Thoracic aorta (tissue), 2 donors: ENCODE measurements at regions not wholly inside any gene's neighbourhood (a gene's known extent, or its start where the extent isn't known, plus 50 kb on each side); places are given as distances from the start of the nearest gene placed in this dataset.

Experiments
- ATAC-seq: fragments of 150-250 bp; one replicate; pipeline ENCODE4 v1.8.0; 2017; ENCODE audit warnings: low read depth; ENCODE audit not compliant: insufficient number of reproducible peaks, low FRiP score
- DNase-seq: peaks from one replicate; pipeline ENCODE4 v3.0.0-alpha.2; 2020; ENCODE audit warnings: low spot score
- H3K27ac ChIP-seq, 2 donors: fragments of 200-600 bp; sonication (generic); 1 replicate in 1 of 2; 2 replicates in 1 of 2; pipeline ENCODE4 v1.5.1; 2016; ENCODE audit warnings: mild to moderate bottlenecking in 2 of 2, moderate library complexity in 2 of 2
- H3K27me3 ChIP-seq: fragments of 200-600 bp; sonication (generic); replicated peaks from 2 replicates; pipeline ENCODE4 v1.6.0; 2016; ENCODE audit warnings: mild to moderate bottlenecking; ENCODE audit not compliant: insufficient read depth
- H3K36me3 ChIP-seq: fragments of 200-600 bp; sonication (generic); one replicate; pipeline ENCODE4 v1.5.1; 2016
- H3K4me1 ChIP-seq, 2 donors: fragments of 200-600 bp; sonication (generic); 1 replicate in 1 of 2; 2 replicates in 1 of 2; pipeline versions ENCODE4 v1.5.1 to v1.6.0; 2016; ENCODE audit warnings: low read depth in 2 of 2, mild to moderate bottlenecking in 1 of 2; ENCODE audit not compliant: control insufficient read depth in 1 of 2
- H3K4me3 ChIP-seq: fragments of 200-600 bp; sonication (generic); 2 replicates; pipeline ENCODE4 v1.5.1; 2016; ENCODE audit warnings: mild to moderate bottlenecking
- H3K9me3 ChIP-seq: fragments of 200-600 bp; sonication (generic); 2 replicates; pipeline ENCODE4 v1.5.1; 2016
- CTCF ChIP-seq: fragments of 200-600 bp; sonication (generic); IDR thresholded peaks from one replicate; pipeline ENCODE4 v1.5.1; 2019; ENCODE audit warnings: antibody characterized with exemption

- DNase-seq (no peak), ATAC-seq (no peak)
- no peak for TF ChIP-seq CTCF
- Histone ChIP-seq H3K4me1 (no peaks in the 10 kb centered on the region), H3K4me3 (no peak overlapping the region), H3K27ac (no peak overlapping the region), H3K9me3 (peaks cover 13% of the 10 kb centered on the region), H3K27me3 (no peaks in the 10 kb centered on the region), H3K36me3 (no peaks in the 10 kb centered on the region)
These were observed 250.5 kb upstream of the TNRC6C start for GRCh38 chr17:77708049-77708448.

- Histone ChIP-seq H3K4me3 (no peak overlapping the region), H3K9me3 (peaks cover 13% of the 10 kb centered on the region), H3K4me1 (no peaks in the 10 kb centered on the region), H3K27ac (no peak overlapping the region), H3K27me3 (no peaks in the 10 kb centered on the region), H3K36me3 (no peaks in the 10 kb centered on the region)
- DNase-seq (no peak), ATAC-seq (no peak)
- no peak for TF ChIP-seq CTCF
These were observed 249.6 kb upstream of the TNRC6C start for GRCh38 chr17:77708936-77709335.

- H3K27ac ChIP-seq, result no peak overlapping the region
- no peak overlapping the region for H3K4me3 ChIP-seq
- peaks cover 8% of the 10 kb centered on the region for H3K9me3 ChIP-seq
- no peaks in the 10 kb centered on the region for H3K4me1 ChIP-seq
- ATAC-seq, result no peak
- DNase-seq, result no peak
- no peaks in the 10 kb centered on the region for H3K36me3 ChIP-seq
- TF ChIP-seq CTCF, result no peak
- no peaks in the 10 kb centered on the region for H3K27me3 ChIP-seq
These were observed 248.9 kb upstream of the TNRC6C start for GRCh38 chr17:77709594-77709993.

GRCh38 chr17:77712578-77712977 lies 245.9 kb upstream of the TNRC6C start:
- no peak for ATAC-seq
- H3K4me1 ChIP-seq, result no peaks in the 10 kb centered on the region
- no peak for TF ChIP-seq CTCF

GRCh38 chr17:77716289-77716926 lies 242.1 kb upstream of the TNRC6C start:
- ATAC-seq (no peak), DNase-seq (no peak)
- no peaks in the 10 kb centered on the region for H3K27me3 ChIP-seq
- H3K27ac ChIP-seq, result no peak overlapping the region
- H3K4me3 ChIP-seq, result no peak overlapping the region
- no peaks in the 10 kb centered on the region for H3K36me3 ChIP-seq
- no peak for TF ChIP-seq CTCF
- H3K4me1 ChIP-seq, result no peaks in the 10 kb centered on the region
- no peaks in the 10 kb centered on the region for H3K9me3 ChIP-seq

More at GRCh38 chr17:77712578-77712977, 245.9 kb upstream of the TNRC6C start:
- no peaks in the 10 kb centered on the region for H3K9me3 ChIP-seq
- no peak overlapping the region for H3K4me3 ChIP-seq
- no peaks in the 10 kb centered on the region for H3K27me3 ChIP-seq
- no peak overlapping the region for H3K27ac ChIP-seq
- no peaks in the 10 kb centered on the region for H3K36me3 ChIP-seq
- DNase-seq, result no peak
